ENCODE measurements at regions not wholly inside any gene's neighbourhood (a gene's known extent, or its start where the extent isn't known, plus 50 kb on each side); places are given as distances from the start of the nearest gene placed in this dataset.

DNA sequence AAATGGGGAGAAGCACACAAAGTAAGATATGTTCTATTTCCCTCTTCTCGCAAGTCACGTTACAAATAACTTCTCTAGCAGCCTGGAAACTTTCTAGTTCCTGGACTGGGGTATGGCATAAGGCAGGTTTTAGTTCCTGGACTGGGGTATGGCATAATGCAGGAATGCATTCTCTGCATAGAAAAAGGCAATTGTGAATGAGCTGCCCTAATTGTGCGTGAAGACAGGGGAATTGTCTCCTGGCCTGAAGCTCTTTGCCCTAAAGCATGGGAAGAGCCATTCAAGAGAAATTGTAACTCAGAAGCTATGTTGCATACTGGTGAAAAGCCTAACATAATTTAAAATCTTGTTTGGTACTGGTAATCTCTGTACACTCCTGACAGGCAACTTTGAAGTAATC is 54.3 kb upstream of the CBLB start:
- Histone ChIP-seq H3K4me3 (ENCODE audit: low read depth in 1 of 2, low read length in 2 of 2) (no peak overlapping the region), H3K36me3 (ENCODE audit: control insufficient read depth in 1 of 2, insufficient read depth in 2 of 2, low read length in 2 of 2) (no peaks in the 10 kb centered on the region), H3K27me3 (ENCODE audit: low read depth, low read length) (no peaks in the 10 kb centered on the region), H3K27ac (ENCODE audit: low read length) (no peak overlapping the region), H3K4me1 (ENCODE audit: control insufficient read depth in 1 of 2, insufficient read depth in 2 of 2, low read length in 2 of 2) (no peaks in the 10 kb centered on the region), H3K9me3 (ENCODE audit: control insufficient read depth in 1 of 2, low read length in 2 of 2) (no peaks in the 10 kb centered on the region)

DNA sequence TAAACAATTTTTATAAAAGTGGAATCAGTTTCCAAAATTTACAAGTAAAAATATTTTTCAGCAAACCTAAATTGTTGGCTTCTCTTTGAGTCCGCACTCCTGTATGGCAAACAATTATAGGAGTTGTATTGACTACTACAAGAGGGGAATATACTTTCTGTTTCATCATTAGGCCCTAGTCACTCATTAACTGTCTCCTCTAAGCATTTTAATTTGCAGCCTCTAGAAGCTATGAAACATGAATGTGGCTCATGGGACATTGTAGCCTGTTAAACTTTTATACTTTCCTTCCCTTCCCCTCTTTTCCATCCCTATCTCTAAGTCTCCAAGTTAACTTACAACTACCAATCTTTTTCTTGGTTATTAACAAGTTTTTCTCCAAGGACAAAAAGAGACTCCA is 58.9 kb upstream of the CBLB start:
- H3K4me1 ChIP-seq (ENCODE audit: control insufficient read depth in 1 of 2, insufficient read depth in 2 of 2, low read length in 2 of 2): no peaks in the 10 kb centered on the region
- H3K27me3 ChIP-seq (ENCODE audit: low read depth, low read length): no peaks in the 10 kb centered on the region
- no peak overlapping the region for H3K27ac ChIP-seq (ENCODE audit: low read length)
- H3K9me3 ChIP-seq (ENCODE audit: control insufficient read depth in 1 of 2, low read length in 2 of 2): no peaks in the 10 kb centered on the region
- H3K36me3 ChIP-seq (ENCODE audit: control insufficient read depth in 1 of 2, insufficient read depth in 2 of 2, low read length in 2 of 2): no peaks in the 10 kb centered on the region
- H3K4me3 ChIP-seq (ENCODE audit: low read depth in 1 of 2, low read length in 2 of 2): no peak overlapping the region

DNA sequence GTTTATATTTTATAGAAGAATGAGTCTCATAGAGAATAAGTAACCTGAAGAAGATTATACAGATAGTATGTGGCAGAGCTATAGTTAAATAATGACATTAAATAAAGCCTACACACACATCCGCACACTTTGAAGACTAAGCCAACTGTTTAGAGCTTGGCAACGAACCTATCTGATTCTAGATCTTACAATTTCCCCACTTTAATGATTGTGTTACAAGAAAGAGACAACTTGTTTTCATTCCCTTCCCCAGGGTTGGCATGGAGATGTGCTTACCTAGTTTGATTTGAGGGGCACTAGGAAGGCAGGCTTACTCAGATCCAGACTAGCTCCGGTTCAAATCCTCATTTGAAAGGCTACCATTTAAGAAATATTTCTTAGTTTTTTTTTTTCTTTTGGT is 61.9 kb upstream of the CBLB start:
- no peaks in the 10 kb centered on the region for H3K4me1 ChIP-seq (ENCODE audit: control insufficient read depth in 1 of 2, insufficient read depth in 2 of 2, low read length in 2 of 2)
- no peaks in the 10 kb centered on the region for H3K27me3 ChIP-seq (ENCODE audit: low read depth, low read length)
- H3K9me3 ChIP-seq (ENCODE audit: control insufficient read depth in 1 of 2, low read length in 2 of 2): no peaks in the 10 kb centered on the region
- H3K27ac ChIP-seq (ENCODE audit: low read length): no peak overlapping the region
- H3K4me3 ChIP-seq (ENCODE audit: low read depth in 1 of 2, low read length in 2 of 2): no peak overlapping the region
- no peaks in the 10 kb centered on the region for H3K36me3 ChIP-seq (ENCODE audit: control insufficient read depth in 1 of 2, insufficient read depth in 2 of 2, low read length in 2 of 2)

GRCh38 chr3:105931500-105931899 is 62.7 kb upstream of the CBLB start:
- H3K4me1 ChIP-seq (ENCODE audit: control insufficient read depth in 1 of 2, insufficient read depth in 2 of 2, low read length in 2 of 2): no peaks in the 10 kb centered on the region
- H3K27me3 ChIP-seq (ENCODE audit: low read depth, low read length): no peaks in the 10 kb centered on the region
- H3K36me3 ChIP-seq (ENCODE audit: control insufficient read depth in 1 of 2, insufficient read depth in 2 of 2, low read length in 2 of 2): no peaks in the 10 kb centered on the region
- H3K9me3 ChIP-seq (ENCODE audit: control insufficient read depth in 1 of 2, low read length in 2 of 2): no peaks in the 10 kb centered on the region
- no peak overlapping the region for H3K4me3 ChIP-seq (ENCODE audit: low read depth in 1 of 2, low read length in 2 of 2)
- no peak overlapping the region for H3K27ac ChIP-seq (ENCODE audit: low read length)

DNA sequence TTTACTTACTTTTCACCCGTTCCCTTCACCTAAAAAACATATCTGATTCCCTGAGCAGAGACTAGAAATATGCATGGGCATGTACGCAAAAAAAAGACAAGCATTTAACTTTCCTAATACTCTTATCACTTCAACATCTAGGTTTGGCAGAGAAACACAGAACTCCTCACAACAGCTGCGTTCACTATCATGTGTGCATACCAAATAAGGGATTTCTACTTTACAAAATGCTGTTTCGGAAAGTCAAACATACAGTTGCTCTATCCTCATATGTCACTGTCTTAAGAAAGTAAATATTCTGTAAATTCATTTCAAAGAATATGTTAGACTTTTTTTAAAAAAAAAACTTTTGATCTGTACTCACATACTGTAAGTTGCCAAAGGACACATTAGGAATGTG is 65.1 kb upstream of the CBLB start:
- Histone ChIP-seq H3K4me1 (ENCODE audit: control insufficient read depth in 1 of 2, insufficient read depth in 2 of 2, low read length in 2 of 2) (no peaks in the 10 kb centered on the region), H3K27ac (ENCODE audit: low read length) (no peak overlapping the region), H3K27me3 (ENCODE audit: low read depth, low read length) (no peaks in the 10 kb centered on the region), H3K9me3 (ENCODE audit: control insufficient read depth in 1 of 2, low read length in 2 of 2) (no peaks in the 10 kb centered on the region), H3K4me3 (ENCODE audit: low read depth in 1 of 2, low read length in 2 of 2) (no peak overlapping the region), H3K36me3 (ENCODE audit: control insufficient read depth in 1 of 2, insufficient read depth in 2 of 2, low read length in 2 of 2) (no peaks in the 10 kb centered on the region)

DNA sequence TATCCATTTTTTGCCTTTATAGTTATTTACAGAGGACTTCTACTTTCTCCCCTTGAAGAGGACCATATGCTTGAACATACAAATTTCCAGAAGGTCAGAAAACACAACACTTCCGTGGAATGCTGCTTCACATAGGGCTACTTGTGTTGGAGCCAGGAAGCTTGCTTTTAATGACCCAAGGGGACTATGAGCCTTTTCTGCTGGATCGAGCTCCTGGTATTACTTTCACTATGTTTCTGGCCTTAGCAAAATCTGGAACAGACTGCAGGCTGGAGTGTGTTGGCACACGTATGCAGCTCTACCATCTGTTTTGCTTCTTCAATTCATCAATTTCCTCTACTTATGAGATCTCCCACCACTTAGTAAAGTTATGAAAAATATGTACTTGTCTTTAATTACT is 69.3 kb upstream of the CBLB start:
- Histone ChIP-seq H3K9me3 (ENCODE audit: control insufficient read depth in 1 of 2, low read length in 2 of 2) (no peaks in the 10 kb centered on the region), H3K4me1 (ENCODE audit: control insufficient read depth in 1 of 2, insufficient read depth in 2 of 2, low read length in 2 of 2) (no peaks in the 10 kb centered on the region), H3K36me3 (ENCODE audit: control insufficient read depth in 1 of 2, insufficient read depth in 2 of 2, low read length in 2 of 2) (no peaks in the 10 kb centered on the region), H3K27me3 (ENCODE audit: low read depth, low read length) (no peaks in the 10 kb centered on the region), H3K27ac (ENCODE audit: low read length) (peak overlapping the region; percentile 28), H3K4me3 (ENCODE audit: low read depth in 1 of 2, low read length in 2 of 2) (peak overlapping the region; percentile 13 to 54)

GRCh38 chr3:105938806-105939205 is 70.0 kb upstream of the CBLB start:
- Histone ChIP-seq H3K27ac (ENCODE audit: low read length) (no peak overlapping the region), H3K27me3 (ENCODE audit: low read depth, low read length) (no peaks in the 10 kb centered on the region), H3K4me3 (ENCODE audit: low read depth in 1 of 2, low read length in 2 of 2) (no peak overlapping the region)

GRCh38 chr3:105944276-105944675 is 75.5 kb upstream of the CBLB start:
- Histone ChIP-seq H3K4me3 (ENCODE audit: low read depth in 1 of 2, low read length in 2 of 2) (no peak overlapping the region), H3K27ac (ENCODE audit: low read length) (no peak overlapping the region), H3K27me3 (ENCODE audit: low read depth, low read length) (no peaks in the 10 kb centered on the region), H3K36me3 (ENCODE audit: control insufficient read depth in 1 of 2, insufficient read depth in 2 of 2, low read length in 2 of 2) (no peaks in the 10 kb centered on the region), H3K9me3 (ENCODE audit: control insufficient read depth in 1 of 2, low read length in 2 of 2) (no peaks in the 10 kb centered on the region), H3K4me1 (ENCODE audit: control insufficient read depth in 1 of 2, insufficient read depth in 2 of 2, low read length in 2 of 2) (no peaks in the 10 kb centered on the region)

More at GRCh38 chr3:105938806-105939205, 70.0 kb upstream of the CBLB start:
- Histone ChIP-seq H3K36me3 (ENCODE audit: control insufficient read depth in 1 of 2, insufficient read depth in 2 of 2, low read length in 2 of 2) (no peaks in the 10 kb centered on the region), H3K4me1 (ENCODE audit: control insufficient read depth in 1 of 2, insufficient read depth in 2 of 2, low read length in 2 of 2) (no peaks in the 10 kb centered on the region), H3K9me3 (ENCODE audit: control insufficient read depth in 1 of 2, low read length in 2 of 2) (no peaks in the 10 kb centered on the region)

DNA sequence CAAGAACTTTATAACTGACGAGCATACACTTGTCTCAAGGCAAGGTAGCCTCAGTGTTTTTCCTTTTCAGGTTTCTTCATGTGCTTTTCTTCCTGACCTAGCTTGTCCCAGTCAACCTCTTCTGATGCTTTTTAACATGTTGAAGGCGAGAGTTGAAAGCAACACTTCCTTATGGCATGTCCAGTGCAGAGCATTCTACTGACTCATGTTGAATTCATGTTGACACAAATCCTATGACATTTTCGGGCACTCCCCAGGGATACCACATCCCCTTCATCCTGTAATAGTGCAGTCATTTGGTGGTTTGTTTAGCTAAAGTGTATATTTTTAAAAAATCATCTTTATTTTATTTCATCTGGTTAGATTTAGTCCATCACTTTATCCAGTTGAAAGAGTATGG is 75.9 kb upstream of the CBLB start:
- Histone ChIP-seq H3K4me3 (ENCODE audit: low read depth in 1 of 2, low read length in 2 of 2) (no peak overlapping the region), H3K36me3 (ENCODE audit: control insufficient read depth in 1 of 2, insufficient read depth in 2 of 2, low read length in 2 of 2) (no peaks in the 10 kb centered on the region), H3K27ac (ENCODE audit: low read length) (no peak overlapping the region), H3K27me3 (ENCODE audit: low read depth, low read length) (no peaks in the 10 kb centered on the region), H3K4me1 (ENCODE audit: control insufficient read depth in 1 of 2, insufficient read depth in 2 of 2, low read length in 2 of 2) (no peaks in the 10 kb centered on the region), H3K9me3 (ENCODE audit: control insufficient read depth in 1 of 2, low read length in 2 of 2) (no peaks in the 10 kb centered on the region)

DNA sequence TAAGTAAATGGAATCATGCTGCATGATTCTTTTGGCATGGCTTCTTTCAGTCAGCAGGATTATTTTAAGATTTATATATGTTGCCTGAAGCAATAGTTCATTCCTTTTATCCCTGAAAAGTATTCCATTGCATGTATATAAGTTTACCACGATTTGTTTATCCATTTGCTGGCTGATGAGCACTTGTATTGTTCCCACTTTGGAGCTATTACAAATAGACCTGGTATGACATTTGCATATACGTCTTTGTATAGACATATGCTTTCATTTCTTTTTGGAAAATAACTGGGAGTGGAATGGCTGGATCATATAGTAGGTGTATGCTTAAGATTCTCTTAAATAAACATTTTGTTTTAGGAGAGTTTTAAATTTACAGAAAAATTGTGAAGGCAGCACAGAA is 79.3 kb upstream of the CBLB start:
- Histone ChIP-seq H3K4me1 (ENCODE audit: control insufficient read depth in 1 of 2, insufficient read depth in 2 of 2, low read length in 2 of 2) (no peaks in the 10 kb centered on the region), H3K27me3 (ENCODE audit: low read depth, low read length) (no peaks in the 10 kb centered on the region), H3K9me3 (ENCODE audit: control insufficient read depth in 1 of 2, low read length in 2 of 2) (no peaks in the 10 kb centered on the region), H3K4me3 (ENCODE audit: low read depth in 1 of 2, low read length in 2 of 2) (no peak overlapping the region), H3K27ac (ENCODE audit: low read length) (no peak overlapping the region), H3K36me3 (ENCODE audit: control insufficient read depth in 1 of 2, insufficient read depth in 2 of 2, low read length in 2 of 2) (no peaks in the 10 kb centered on the region)

GRCh38 chr3:105950881-105951600 is 82.2 kb upstream of the CBLB start:
- no peaks in the 10 kb centered on the region for H3K9me3 ChIP-seq (ENCODE audit: control insufficient read depth in 1 of 2, low read length in 2 of 2)
- no peaks in the 10 kb centered on the region for H3K27me3 ChIP-seq (ENCODE audit: low read depth, low read length)
- H3K4me3 ChIP-seq (ENCODE audit: low read depth in 1 of 2, low read length in 2 of 2): no peak overlapping the region
- H3K4me1 ChIP-seq (ENCODE audit: control insufficient read depth in 1 of 2, insufficient read depth in 2 of 2, low read length in 2 of 2): no peaks in the 10 kb centered on the region
- no peak overlapping the region for H3K27ac ChIP-seq (ENCODE audit: low read length)
- H3K36me3 ChIP-seq (ENCODE audit: control insufficient read depth in 1 of 2, insufficient read depth in 2 of 2, low read length in 2 of 2): no peaks in the 10 kb centered on the region

- H3K4me3 ChIP-seq (ENCODE audit: low read depth in 1 of 2, low read length in 2 of 2): no peak overlapping the region
- H3K27me3 ChIP-seq (ENCODE audit: low read depth, low read length): no peaks in the 10 kb centered on the region
- no peaks in the 10 kb centered on the region for H3K9me3 ChIP-seq (ENCODE audit: control insufficient read depth in 1 of 2, low read length in 2 of 2)
- H3K4me1 ChIP-seq (ENCODE audit: control insufficient read depth in 1 of 2, insufficient read depth in 2 of 2, low read length in 2 of 2): no peaks in the 10 kb centered on the region
- no peak overlapping the region for H3K27ac ChIP-seq (ENCODE audit: low read length)
- H3K36me3 ChIP-seq (ENCODE audit: control insufficient read depth in 1 of 2, insufficient read depth in 2 of 2, low read length in 2 of 2): no peaks in the 10 kb centered on the region
Observed at GRCh38 chr3:105953831-105954230, 85.0 kb upstream of the CBLB start.
